Gastrocnemius medialis (tissue), 4 donors: ENCODE measurements at regions not wholly inside any gene's neighbourhood (a gene's known extent, or its start where the extent isn't known, plus 50 kb on each side); places are given as distances from the start of the nearest gene placed in this dataset.
"Not testable (repeated sequence)": the region's sequence is repeated elsewhere in the genome, so short reads cannot be mapped to it uniquely, and the experiment has no call there.

Experiments used
- ATAC-seq, 2 donors: fragments of 150-250 bp; one replicate each; pipeline ENCODE4 v1.9.1; 2016
- DNase-seq, 2 donors: peaks; one replicate each; pipeline ENCODE4 v3.0.0-alpha.2; 2019
- H3K27ac ChIP-seq, 4 donors: fragments of 200-600 bp; sonication (generic); 1 replicate in 1 of 4; 2 replicates in 3 of 4; pipeline ENCODE4 v1.5.1; 2016 to 2018; ENCODE audit warnings: mild to moderate bottlenecking in 2 of 4, moderate library complexity in 1 of 4
- H3K27me3 ChIP-seq, 3 donors: fragments of 200-600 bp; sonication (generic) in 2 of 3; 1 replicate in 1 of 3; 2 replicates in 2 of 3; pipeline versions ENCODE4 v1.5.1 to v1.6.0; 2016 to 2019; ENCODE audit warnings: mild to moderate bottlenecking in 1 of 3, moderate library complexity in 1 of 3
- H3K36me3 ChIP-seq, 2 donors: fragments of 200-600 bp; sonication (generic) in 1 of 2; one replicate each; pipeline ENCODE4 v1.5.1; 2017 to 2018
- H3K4me1 ChIP-seq, 2 donors: fragments of 200-600 bp; sonication (generic) in 1 of 2; one replicate each; pipeline ENCODE4 v1.5.1; 2016 to 2017; ENCODE audit warnings: mild to moderate bottlenecking in 2 of 2
- H3K4me3 ChIP-seq, 4 donors: fragments of 200-600 bp; sonication (generic) in 3 of 4; 1 replicate in 1 of 4; 2 replicates in 3 of 4; pipeline ENCODE4 v1.5.1; 2016 to 2019; ENCODE audit warnings: mild to moderate bottlenecking in 2 of 4
- H3K9me3 ChIP-seq, 3 donors: fragments of 200-600 bp; sonication (generic) in 2 of 3; 1 replicate in 1 of 3; 2 replicates in 2 of 3; pipeline ENCODE4 v1.5.1; 2016 to 2019
- CTCF ChIP-seq, 5 experiments: fragments of 450-650 bp in 3 of 5; fragments of 200-600 bp in 2 of 5; sonication (generic) in 2 of 5; IDR thresholded peaks in 4 of 5; conservative IDR thresholded peaks in 1 of 5; 1 replicate in 4 of 5; 2 replicates in 1 of 5; pipeline ENCODE4 v1.5.1; 2016 to 2019; ENCODE audit warnings: antibody characterized with exemption in 5 of 5, mild to moderate bottlenecking in 3 of 5, moderate library complexity in 3 of 5
- POLR2A ChIP-seq, 2 donors: fragments of 450-650 bp; IDR thresholded peaks; one replicate each; pipeline ENCODE4 v1.6.1; 2017; ENCODE audit warnings: antibody characterized with exemption in 2 of 2, mild to moderate bottlenecking in 2 of 2, moderate library complexity in 2 of 2
- in situ Hi-C, 4 donors: fragments of 200-750 bp; cut with MboI; loops; one replicate each; pipeline versions ENCODE4 v1.15.0 to v1.8.0; 2017; ENCODE audit warnings: low sequenced_read_pairs in 4 of 4
- intact Hi-C: fragments of 100-400 bp; cut with DNase I; formaldehyde crosslinking; loops from one replicate; pipeline ENCODE4 v1.15.1; 2023; ENCODE audit warnings: low total_unique reads

DNA sequence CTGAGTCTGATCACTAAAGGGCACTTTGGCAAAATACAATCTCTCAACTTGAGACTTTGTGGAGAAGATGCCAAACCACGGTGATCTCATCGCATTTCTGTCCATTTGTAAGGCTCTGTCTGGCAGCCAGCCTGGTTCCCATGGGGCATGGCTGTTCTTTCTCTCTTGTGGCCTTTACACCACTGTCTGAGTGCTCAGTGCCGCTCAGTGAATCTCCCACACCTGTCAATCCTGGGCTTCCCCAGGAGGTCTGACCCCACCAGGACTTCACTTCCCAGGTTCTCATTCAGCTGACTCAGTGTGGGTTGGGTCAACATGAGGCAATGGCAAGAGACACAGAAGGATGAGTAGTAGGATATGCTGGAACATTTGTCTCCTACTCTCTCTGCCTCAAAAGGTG lies 96.8 kb upstream of the TRIB2 start:
- Histone ChIP-seq H3K36me3 (no peaks in the 10 kb centered on the region), H3K9me3 (no peaks in the 10 kb centered on the region), H3K27ac (no peak overlapping the region), H3K4me3 (no peak overlapping the region), H3K4me1 (no peaks in the 10 kb centered on the region), H3K27me3 (no peaks in the 10 kb centered on the region)
- DNase-seq (peak in 1 of 2 donors; percentile 39), ATAC-seq (peak in 1 of 2 donors; percentile 64)
- intact Hi-C loops = no loop called here
- no peak for TF ChIP-seq POLR2A (IDR thresholded peaks at IDR 0.05)
- TF ChIP-seq CTCF (IDR thresholded peaks at IDR 0.05 in 4 of 5, conservative IDR thresholded peaks at IDR 0.05 in 1 of 5) = no peak
- in situ Hi-C loops = no loop called here

DNA sequence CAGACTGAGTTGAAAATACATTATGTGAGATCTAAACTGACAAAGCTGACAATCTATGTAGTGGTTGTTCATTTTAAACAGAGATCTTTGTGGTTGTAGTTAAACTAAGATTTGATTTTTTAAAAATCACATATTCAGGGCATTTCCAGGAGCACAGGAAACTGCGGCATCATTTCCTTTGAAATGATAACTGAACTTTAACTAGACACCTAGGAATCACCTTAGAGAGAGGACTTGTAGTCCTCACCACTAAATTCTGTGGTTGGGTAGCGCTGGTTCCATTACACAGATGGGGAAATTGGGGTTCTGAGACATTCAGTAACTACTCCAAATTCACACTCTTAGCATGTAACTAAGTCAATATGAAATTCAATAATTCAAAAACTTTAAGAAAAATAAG lies 96.0 kb upstream of the TRIB2 start:
- ATAC-seq = no peak
- Histone ChIP-seq H3K27me3 (no peaks in the 10 kb centered on the region), H3K9me3 (no peaks in the 10 kb centered on the region), H3K4me3 (no peak overlapping the region), H3K36me3 (no peaks in the 10 kb centered on the region), H3K4me1 (no peaks in the 10 kb centered on the region), H3K27ac (no peak overlapping the region)
- in situ Hi-C loops (no loop called here), intact Hi-C loops (no loop called here)
- TF ChIP-seq POLR2A (IDR thresholded peaks at IDR 0.05) = no peak
- no peak for TF ChIP-seq CTCF (IDR thresholded peaks at IDR 0.05 in 4 of 5, conservative IDR thresholded peaks at IDR 0.05 in 1 of 5)
- no peak for DNase-seq

DNA sequence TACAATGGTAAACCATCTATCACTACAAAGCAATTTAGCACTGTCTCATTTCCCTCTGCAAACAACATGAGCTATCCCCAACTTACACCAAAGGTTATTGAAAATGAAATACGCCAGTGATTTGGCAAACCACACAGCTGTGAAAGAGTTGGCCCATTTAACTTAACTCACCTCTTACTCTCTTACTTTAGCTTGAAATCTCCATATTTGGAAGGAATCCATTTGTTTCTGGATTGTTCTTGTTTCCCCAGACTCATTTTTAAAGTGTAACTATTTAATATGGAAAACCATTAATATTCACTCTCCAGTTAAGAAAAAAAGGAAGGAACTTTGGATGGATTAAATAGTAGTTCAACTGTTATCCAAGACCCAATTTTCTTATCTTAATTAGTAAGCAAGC lies 93.7 kb upstream of the TRIB2 start:
- Histone ChIP-seq H3K9me3 (no peaks in the 10 kb centered on the region), H3K27me3 (no peaks in the 10 kb centered on the region), H3K27ac (no peak overlapping the region), H3K4me1 (no peaks in the 10 kb centered on the region), H3K4me3 (no peak overlapping the region), H3K36me3 (no peaks in the 10 kb centered on the region)
- in situ Hi-C loops (no loop called here), intact Hi-C loops (no loop called here)
- DNase-seq (no peak), ATAC-seq (no peak)
- TF ChIP-seq POLR2A (IDR thresholded peaks at IDR 0.05) (no peak), CTCF (IDR thresholded peaks at IDR 0.05 in 4 of 5, conservative IDR thresholded peaks at IDR 0.05 in 1 of 5) (no peak)

DNA sequence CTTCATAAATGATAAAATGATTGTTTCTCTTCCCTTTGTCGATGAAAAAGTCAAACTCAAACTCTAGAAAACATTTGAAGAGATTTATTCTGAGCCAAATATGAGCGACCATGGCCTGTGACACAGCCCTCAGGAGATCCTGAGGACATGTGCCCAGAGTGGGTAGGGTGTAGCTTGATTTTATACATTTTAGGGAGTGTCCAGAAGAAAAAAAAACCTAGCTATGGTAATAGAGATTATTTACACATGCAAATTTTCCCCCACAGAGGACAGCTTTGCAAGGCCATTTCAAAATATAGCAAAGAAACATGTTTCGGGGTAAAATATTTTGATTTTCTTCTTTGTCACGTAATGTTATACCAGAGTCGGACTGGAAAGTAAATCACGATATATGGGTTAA lies 92.4 kb upstream of the TRIB2 start:
- DNase-seq (no peak), ATAC-seq (no peak)
- no peak overlapping the region for H3K27ac ChIP-seq
- intact Hi-C loops (no loop called here), in situ Hi-C loops (no loop called here)
- H3K9me3 ChIP-seq = no peaks in the 10 kb centered on the region
- no peak for TF ChIP-seq CTCF (IDR thresholded peaks at IDR 0.05 in 4 of 5, conservative IDR thresholded peaks at IDR 0.05 in 1 of 5)
- TF ChIP-seq POLR2A (IDR thresholded peaks at IDR 0.05) = no peak
- no peaks in the 10 kb centered on the region for H3K27me3 ChIP-seq
- no peaks in the 10 kb centered on the region for H3K36me3 ChIP-seq
- no peak overlapping the region for H3K4me3 ChIP-seq
- no peaks in the 10 kb centered on the region for H3K4me1 ChIP-seq

GRCh38 chr2:12624905-12625598 lies 91.7 kb upstream of the TRIB2 start:
- no peaks in the 10 kb centered on the region for H3K36me3 ChIP-seq
- H3K4me3 ChIP-seq = no peak overlapping the region
- intact Hi-C loops (no loop called here), in situ Hi-C loops (no loop called here)
- TF ChIP-seq POLR2A (IDR thresholded peaks at IDR 0.05) (no peak), CTCF (IDR thresholded peaks at IDR 0.05 in 4 of 5, conservative IDR thresholded peaks at IDR 0.05 in 1 of 5) (no peak)
- no peaks in the 10 kb centered on the region for H3K4me1 ChIP-seq
- no peaks in the 10 kb centered on the region for H3K9me3 ChIP-seq
- ATAC-seq = no peak
- H3K27ac ChIP-seq = no peak overlapping the region
- H3K27me3 ChIP-seq = no peaks in the 10 kb centered on the region
- no peak for DNase-seq

- H3K4me1 ChIP-seq, H3K4me3 ChIP-seq, H3K36me3 ChIP-seq, in situ Hi-C loops, H3K9me3 ChIP-seq, H3K27me3 ChIP-seq, intact Hi-C loops, DNase-seq, ATAC-seq, H3K27ac ChIP-seq: not testable (repeated sequence)
Observed at GRCh38 chr2:12628541-12628940, 88.2 kb upstream of the TRIB2 start.
